ENCODE measurements at regions not wholly inside any gene's neighbourhood (a gene's known extent, or its start where the extent isn't known, plus 50 kb on each side); places are given as distances from the start of the nearest gene placed in this dataset.
"Not testable (repeated sequence)": the region's sequence is repeated elsewhere in the genome, so short reads cannot be mapped to it uniquely, and the experiment has no call there.

GRCh38 chr4:120200573-120201110 lies 134.0 kb upstream of the MAD2L1 start:
- TF ChIP-seq, protein P1, sequence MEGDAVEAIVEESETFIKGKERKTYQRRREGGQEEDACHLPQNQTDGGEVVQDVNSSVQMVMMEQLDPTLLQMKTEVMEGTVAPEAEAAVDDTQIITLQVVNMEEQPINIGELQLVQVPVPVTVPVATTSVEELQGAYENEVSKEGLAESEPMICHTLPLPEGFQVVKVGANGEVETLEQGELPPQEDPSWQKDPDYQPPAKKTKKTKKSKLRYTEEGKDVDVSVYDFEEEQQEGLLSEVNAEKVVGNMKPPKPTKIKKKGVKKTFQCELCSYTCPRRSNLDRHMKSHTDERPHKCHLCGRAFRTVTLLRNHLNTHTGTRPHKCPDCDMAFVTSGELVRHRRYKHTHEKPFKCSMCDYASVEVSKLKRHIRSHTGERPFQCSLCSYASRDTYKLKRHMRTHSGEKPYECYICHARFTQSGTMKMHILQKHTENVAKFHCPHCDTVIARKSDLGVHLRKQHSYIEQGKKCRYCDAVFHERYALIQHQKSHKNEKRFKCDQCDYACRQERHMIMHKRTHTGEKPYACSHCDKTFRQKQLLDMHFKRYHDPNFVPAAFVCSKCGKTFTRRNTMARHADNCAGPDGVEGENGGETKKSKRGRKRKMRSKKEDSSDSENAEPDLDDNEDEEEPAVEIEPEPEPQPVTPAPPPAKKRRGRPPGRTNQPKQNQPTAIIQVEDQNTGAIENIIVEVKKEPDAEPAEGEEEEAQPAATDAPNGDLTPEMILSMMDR (conservative IDR thresholded peaks at IDR 0.05; ENCODE audit: low read depth in 2 of 2) = not testable (repeated sequence)
- TF ChIP-seq POLR2AphosphoS5 (IDR thresholded peaks at IDR 0.05; ENCODE audit: low read depth); EZH2 (IDR thresholded peaks at IDR 0.05; ENCODE audit: low read depth, unreplicated experiment); EZH2phosphoT487 (IDR thresholded peaks at IDR 0.05; ENCODE audit: unreplicated experiment); ETS1 (IDR thresholded peaks at IDR 0.05); CREB1 (CRISPR knock-in tag; IDR thresholded peaks at IDR 0.05; ENCODE audit: low read depth); ZNF114 (CRISPR knock-in tag; IDR thresholded peaks at IDR 0.05); ZNF462 (CRISPR knock-in tag; IDR thresholded peaks at IDR 0.05): not testable (repeated sequence)
- TF ChIP-seq, protein P2, sequence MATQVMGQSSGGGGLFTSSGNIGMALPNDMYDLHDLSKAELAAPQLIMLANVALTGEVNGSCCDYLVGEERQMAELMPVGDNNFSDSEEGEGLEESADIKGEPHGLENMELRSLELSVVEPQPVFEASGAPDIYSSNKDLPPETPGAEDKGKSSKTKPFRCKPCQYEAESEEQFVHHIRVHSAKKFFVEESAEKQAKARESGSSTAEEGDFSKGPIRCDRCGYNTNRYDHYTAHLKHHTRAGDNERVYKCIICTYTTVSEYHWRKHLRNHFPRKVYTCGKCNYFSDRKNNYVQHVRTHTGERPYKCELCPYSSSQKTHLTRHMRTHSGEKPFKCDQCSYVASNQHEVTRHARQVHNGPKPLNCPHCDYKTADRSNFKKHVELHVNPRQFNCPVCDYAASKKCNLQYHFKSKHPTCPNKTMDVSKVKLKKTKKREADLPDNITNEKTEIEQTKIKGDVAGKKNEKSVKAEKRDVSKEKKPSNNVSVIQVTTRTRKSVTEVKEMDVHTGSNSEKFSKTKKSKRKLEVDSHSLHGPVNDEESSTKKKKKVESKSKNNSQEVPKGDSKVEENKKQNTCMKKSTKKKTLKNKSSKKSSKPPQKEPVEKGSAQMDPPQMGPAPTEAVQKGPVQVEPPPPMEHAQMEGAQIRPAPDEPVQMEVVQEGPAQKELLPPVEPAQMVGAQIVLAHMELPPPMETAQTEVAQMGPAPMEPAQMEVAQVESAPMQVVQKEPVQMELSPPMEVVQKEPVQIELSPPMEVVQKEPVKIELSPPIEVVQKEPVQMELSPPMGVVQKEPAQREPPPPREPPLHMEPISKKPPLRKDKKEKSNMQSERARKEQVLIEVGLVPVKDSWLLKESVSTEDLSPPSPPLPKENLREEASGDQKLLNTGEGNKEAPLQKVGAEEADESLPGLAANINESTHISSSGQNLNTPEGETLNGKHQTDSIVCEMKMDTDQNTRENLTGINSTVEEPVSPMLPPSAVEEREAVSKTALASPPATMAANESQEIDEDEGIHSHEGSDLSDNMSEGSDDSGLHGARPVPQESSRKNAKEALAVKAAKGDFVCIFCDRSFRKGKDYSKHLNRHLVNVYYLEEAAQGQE (IDR thresholded peaks at IDR 0.05; ENCODE audit: unreplicated experiment) = not testable (repeated sequence)
